ENCODE measurements at regions not wholly inside any gene's neighbourhood (a gene's known extent, or its start where the extent isn't known, plus 50 kb on each side); places are given as distances from the start of the nearest gene placed in this dataset.
"Not testable (repeated sequence)": the region's sequence is repeated elsewhere in the genome, so short reads cannot be mapped to it uniquely, and the experiment has no call there.

GRCh38 chr4:53841711-53842110 lies 222.7 kb downstream of the CHIC2 start:
- Histone ChIP-seq H3K27me3 (no peaks in the 10 kb centered on the region), H3K9me3 (no peaks in the 10 kb centered on the region), H3K36me3 (no peaks in the 10 kb centered on the region), H3K4me1 (no peaks in the 10 kb centered on the region), H3K27ac (no peak overlapping the region), H3K4me3 (replicated peaks in 1 of 3) (no peak overlapping the region)
- intact Hi-C loops (cut with DNase I), result no loop called here
- no peak for DNase-seq
- 92 to 94% methylated on average over 5 of the region's 5 CpGs for WGBS, 2 donors
- TF ChIP-seq, protein P1, sequence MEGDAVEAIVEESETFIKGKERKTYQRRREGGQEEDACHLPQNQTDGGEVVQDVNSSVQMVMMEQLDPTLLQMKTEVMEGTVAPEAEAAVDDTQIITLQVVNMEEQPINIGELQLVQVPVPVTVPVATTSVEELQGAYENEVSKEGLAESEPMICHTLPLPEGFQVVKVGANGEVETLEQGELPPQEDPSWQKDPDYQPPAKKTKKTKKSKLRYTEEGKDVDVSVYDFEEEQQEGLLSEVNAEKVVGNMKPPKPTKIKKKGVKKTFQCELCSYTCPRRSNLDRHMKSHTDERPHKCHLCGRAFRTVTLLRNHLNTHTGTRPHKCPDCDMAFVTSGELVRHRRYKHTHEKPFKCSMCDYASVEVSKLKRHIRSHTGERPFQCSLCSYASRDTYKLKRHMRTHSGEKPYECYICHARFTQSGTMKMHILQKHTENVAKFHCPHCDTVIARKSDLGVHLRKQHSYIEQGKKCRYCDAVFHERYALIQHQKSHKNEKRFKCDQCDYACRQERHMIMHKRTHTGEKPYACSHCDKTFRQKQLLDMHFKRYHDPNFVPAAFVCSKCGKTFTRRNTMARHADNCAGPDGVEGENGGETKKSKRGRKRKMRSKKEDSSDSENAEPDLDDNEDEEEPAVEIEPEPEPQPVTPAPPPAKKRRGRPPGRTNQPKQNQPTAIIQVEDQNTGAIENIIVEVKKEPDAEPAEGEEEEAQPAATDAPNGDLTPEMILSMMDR (IDR thresholded peaks at IDR 0.05), result no peak
- TF ChIP-seq POLR2A (IDR thresholded peaks at IDR 0.05), result no peak

DNA sequence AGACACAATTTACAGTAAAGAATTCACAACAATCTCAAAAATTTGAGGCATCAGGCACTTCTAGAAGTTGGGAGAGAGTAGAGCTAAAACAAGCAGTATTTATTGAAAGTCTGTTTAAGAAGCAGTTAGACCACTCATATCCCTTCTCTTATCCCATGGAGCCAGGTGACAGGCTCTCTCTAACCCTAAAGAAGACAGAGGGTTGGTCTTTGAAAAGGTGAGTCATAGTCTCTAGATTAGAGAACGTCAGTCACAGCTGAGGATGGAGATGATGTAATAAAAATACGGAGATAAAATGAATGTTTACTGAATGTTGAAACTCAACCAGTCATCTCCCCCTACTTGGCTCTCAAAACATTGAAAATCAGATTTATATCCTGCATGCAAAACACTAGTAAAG lies 223.8 kb downstream of the CHIC2 start:
- intact Hi-C loops (cut with DNase I), result no loop called here
- TF ChIP-seq, protein P1 (IDR thresholded peaks at IDR 0.05), result no peak
- TF ChIP-seq POLR2A (IDR thresholded peaks at IDR 0.05), result no peak
- 66 to 85% methylated on average over 2 of the region's 2 CpGs for WGBS, 2 donors
- no peaks in the 10 kb centered on the region for H3K27me3 ChIP-seq
- H3K4me3 ChIP-seq (replicated peaks in 1 of 3), result no peak overlapping the region
- no peak for DNase-seq
- H3K27ac ChIP-seq, result no peak overlapping the region
- no peaks in the 10 kb centered on the region for H3K9me3 ChIP-seq
- H3K36me3 ChIP-seq, result no peaks in the 10 kb centered on the region
- H3K4me1 ChIP-seq, result no peaks in the 10 kb centered on the region

DNA sequence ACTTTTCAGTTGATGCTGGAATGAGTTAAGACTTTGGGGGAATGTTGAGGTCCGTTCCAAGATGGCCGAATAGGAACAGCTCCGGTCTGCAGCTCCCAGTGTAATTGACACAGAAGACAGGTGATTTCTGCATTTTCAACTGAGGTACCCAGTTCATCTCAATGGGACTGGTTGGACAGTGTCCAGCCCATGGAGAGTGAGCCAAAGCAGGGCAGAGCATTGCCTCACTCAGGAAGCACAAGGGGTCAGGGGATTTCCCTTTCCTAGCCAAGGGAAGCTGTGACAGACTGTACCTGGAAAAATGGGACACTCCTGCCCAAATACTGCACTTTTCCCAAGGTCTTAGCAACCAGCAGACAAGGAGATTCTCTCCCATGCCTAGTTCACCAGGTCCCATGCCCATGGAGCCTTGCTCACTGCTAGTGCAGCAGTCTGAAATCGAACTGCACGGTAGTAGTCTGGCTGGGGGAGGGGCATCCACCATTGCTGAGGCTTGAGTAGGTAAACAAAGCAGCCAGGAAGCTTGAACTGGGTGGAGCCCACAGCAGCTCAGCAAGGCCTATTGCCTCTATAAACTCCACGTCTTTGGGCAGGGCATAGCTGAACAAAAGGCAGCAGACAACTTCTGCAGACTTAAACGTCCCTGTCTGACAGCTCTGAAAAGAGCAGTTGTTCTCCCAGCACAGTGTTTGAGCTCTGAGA lies 231.0 kb downstream of the CHIC2 start:
- intact Hi-C loops (cut with DNase I); H3K27me3 ChIP-seq; H3K9me3 ChIP-seq; H3K36me3 ChIP-seq; H3K4me3 ChIP-seq (replicated peaks in 1 of 3); H3K4me1 ChIP-seq; H3K27ac ChIP-seq; DNase-seq: not testable (repeated sequence)
- WGBS, 2 donors, result 75 to 83% methylated on average over 6 to 7 of the region's 7 CpGs

DNA sequence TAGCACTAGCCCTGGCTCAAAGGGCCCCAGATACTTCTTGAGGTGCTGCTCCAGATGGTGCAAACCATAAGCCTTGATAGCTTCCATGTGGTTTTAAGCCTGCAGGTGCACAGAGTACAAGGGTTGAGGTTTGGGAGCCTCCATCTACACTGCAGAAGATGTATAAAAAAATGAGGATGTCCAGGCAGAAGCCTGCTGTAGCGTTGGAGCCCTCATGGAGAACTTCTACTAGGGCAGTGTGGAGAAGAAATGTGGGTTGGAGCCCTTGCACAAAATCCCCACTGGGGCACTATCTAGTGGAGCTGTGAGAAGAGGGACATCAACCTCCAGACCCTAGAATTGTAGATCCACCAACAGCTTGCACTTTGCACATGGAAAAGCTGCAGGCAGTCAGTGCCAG lies 231.9 kb downstream of the CHIC2 start:
- H3K9me3 ChIP-seq, result no peaks in the 10 kb centered on the region
- H3K4me1 ChIP-seq, result no peaks in the 10 kb centered on the region
- H3K4me3 ChIP-seq (replicated peaks in 1 of 3), result no peak overlapping the region
- WGBS, 2 donors, result 93 to 100% methylated on average over 1 of the region's 1 CpG
- TF ChIP-seq, protein P1 (IDR thresholded peaks at IDR 0.05), result no peak
- TF ChIP-seq POLR2A (IDR thresholded peaks at IDR 0.05), result no peak
- H3K36me3 ChIP-seq, result no peaks in the 10 kb centered on the region
- no peaks in the 10 kb centered on the region for H3K27me3 ChIP-seq
- no peak for DNase-seq
- no peak overlapping the region for H3K27ac ChIP-seq
- intact Hi-C loops (cut with DNase I), result no loop called here

DNA sequence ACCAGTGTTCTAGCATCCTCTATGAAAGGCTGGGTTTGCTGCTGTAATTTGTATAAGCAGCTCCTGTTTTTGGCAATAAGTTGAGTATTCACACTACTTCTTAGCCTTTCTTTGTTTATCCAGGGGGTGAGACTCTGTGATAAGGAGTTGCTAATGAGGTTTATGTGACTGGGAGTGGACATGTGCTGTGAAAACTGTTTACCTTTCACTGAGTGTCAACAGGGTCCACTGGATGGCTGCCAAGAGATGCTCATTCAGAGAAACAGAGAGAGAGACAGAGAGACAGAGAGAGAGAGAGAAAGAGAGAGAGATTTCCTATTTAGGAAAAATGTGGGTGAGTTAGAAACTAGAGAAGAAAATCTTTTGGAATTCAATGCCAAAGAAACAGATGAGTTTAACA lies 233.9 kb downstream of the CHIC2 start:
- Histone ChIP-seq H3K4me3 (replicated peaks in 1 of 3) (no peak overlapping the region), H3K9me3 (no peaks in the 10 kb centered on the region), H3K36me3 (no peaks in the 10 kb centered on the region), H3K27me3 (no peaks in the 10 kb centered on the region), H3K4me1 (no peaks in the 10 kb centered on the region), H3K27ac (no peak overlapping the region)
- TF ChIP-seq, protein P1 (IDR thresholded peaks at IDR 0.05), result no peak
- TF ChIP-seq POLR2A (IDR thresholded peaks at IDR 0.05), result no peak
- no peak for DNase-seq
- intact Hi-C loops (cut with DNase I), result no loop called here
